Activated CD8-positive, alpha-beta T cell treated with anti-CD3 and anti-CD28 coated beads for 36 hours (primary cell): ENCODE measurements at regions not wholly inside any gene's neighbourhood (a gene's known extent, or its start where the extent isn't known, plus 50 kb on each side); places are given as distances from the start of the nearest gene placed in this dataset.

Experiments used
- ATAC-seq: fragments of 200-7000 bp; cut with Tn5 transposase; one replicate; pipeline ENCODE4 v1.10.0; 2021; ENCODE audit warnings: mild to moderate bottlenecking, moderate library complexity
- CTCF ChIA-PET: fragments of 350-600 bp; sonication (Branson Sonifier 250); formaldehyde crosslinking; loops from one replicate; lab custom pipeline; 2021; ENCODE audit warnings: antibody characterized with exemption; lab: Charles Lee
- POLR2A ChIA-PET: fragments of 350-600 bp; sonication (Branson Sonifier 250); formaldehyde crosslinking; loops from one replicate; lab custom pipeline; 2021; ENCODE audit warnings: antibody characterized with exemption; lab: Charles Lee
- DNase-seq: peaks from one replicate; pipeline ENCODE4 v3.0.0-alpha.2; 2020
- H3K27ac Mint-ChIP-seq: one replicate; pipeline ENCODE4 v1.8.0; 2021; ENCODE audit warnings: mild to moderate bottlenecking, mixed read lengths
- H3K27me3 Mint-ChIP-seq: one replicate; pipeline ENCODE4 v1.8.0; 2021; ENCODE audit warnings: mixed read lengths
- H3K36me3 Mint-ChIP-seq: one replicate; pipeline ENCODE4 v1.8.0; 2021; ENCODE audit warnings: low read depth, mixed read lengths
- H3K4me1 Mint-ChIP-seq: one replicate; pipeline ENCODE4 v1.8.0; 2021; ENCODE audit warnings: low read depth, mixed read lengths
- H3K4me3 Mint-ChIP-seq: one replicate; pipeline ENCODE4 v1.8.0; 2021; ENCODE audit warnings: mild to moderate bottlenecking, moderate library complexity, mixed read lengths
- H3K9me3 Mint-ChIP-seq: one replicate; pipeline ENCODE4 v1.8.0; 2021; ENCODE audit warnings: mixed read lengths
- intact Hi-C: fragments of 100-400 bp; cut with micrococcal nuclease; formaldehyde crosslinking; loops from one replicate; pipeline ENCODE4 v1.10.0; 2022
- TF ChIP-seq, protein P1 (sequence below): fragments of 200-600 bp; IDR thresholded peaks from one replicate; pipeline ENCODE4 v1.8.0; 2022; ENCODE audit warnings: antibody characterized with exemption, mild to moderate bottlenecking

DNA sequence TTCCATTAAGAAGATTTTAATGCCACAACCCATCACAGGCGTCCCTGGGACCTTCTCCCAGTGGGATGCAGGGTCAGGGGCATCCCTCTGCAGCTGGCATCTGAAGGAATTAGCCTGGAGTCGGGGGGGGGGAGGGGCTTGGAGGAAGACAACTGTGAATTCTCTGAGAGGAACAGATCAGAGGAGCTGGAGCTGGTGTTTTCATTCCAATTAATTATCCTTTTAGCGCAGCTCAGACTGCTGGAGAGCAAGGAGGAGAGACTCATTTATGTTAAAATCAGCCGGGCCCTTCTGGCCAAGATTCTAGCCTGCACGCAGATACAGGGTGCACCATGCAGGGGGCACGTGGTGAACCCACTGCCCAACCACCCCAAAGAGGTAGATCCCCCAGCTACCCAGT lies 116.2 kb downstream of the CHST1 start:
- POLR2A ChIA-PET = no interaction called here
- CTCF ChIA-PET = interaction anchor here (0.8 kb wide), 1 partner anchor 222 kb away, joined by 3 read pairs; no protein-coding TSS in a partner anchor
- TF ChIP-seq, protein P1, sequence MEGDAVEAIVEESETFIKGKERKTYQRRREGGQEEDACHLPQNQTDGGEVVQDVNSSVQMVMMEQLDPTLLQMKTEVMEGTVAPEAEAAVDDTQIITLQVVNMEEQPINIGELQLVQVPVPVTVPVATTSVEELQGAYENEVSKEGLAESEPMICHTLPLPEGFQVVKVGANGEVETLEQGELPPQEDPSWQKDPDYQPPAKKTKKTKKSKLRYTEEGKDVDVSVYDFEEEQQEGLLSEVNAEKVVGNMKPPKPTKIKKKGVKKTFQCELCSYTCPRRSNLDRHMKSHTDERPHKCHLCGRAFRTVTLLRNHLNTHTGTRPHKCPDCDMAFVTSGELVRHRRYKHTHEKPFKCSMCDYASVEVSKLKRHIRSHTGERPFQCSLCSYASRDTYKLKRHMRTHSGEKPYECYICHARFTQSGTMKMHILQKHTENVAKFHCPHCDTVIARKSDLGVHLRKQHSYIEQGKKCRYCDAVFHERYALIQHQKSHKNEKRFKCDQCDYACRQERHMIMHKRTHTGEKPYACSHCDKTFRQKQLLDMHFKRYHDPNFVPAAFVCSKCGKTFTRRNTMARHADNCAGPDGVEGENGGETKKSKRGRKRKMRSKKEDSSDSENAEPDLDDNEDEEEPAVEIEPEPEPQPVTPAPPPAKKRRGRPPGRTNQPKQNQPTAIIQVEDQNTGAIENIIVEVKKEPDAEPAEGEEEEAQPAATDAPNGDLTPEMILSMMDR = no peak
- H3K4me3 Mint-ChIP-seq = no peak overlapping the region
- no peaks in the 10 kb centered on the region for H3K4me1 Mint-ChIP-seq
- H3K9me3 Mint-ChIP-seq = no peaks in the 10 kb centered on the region
- H3K27me3 Mint-ChIP-seq = no peaks in the 10 kb centered on the region
- H3K27ac Mint-ChIP-seq = no peak overlapping the region
- DNase-seq = no peak
- ATAC-seq = no peak
- H3K36me3 Mint-ChIP-seq = no peaks in the 10 kb centered on the region
- intact Hi-C loops = no loop called here

DNA sequence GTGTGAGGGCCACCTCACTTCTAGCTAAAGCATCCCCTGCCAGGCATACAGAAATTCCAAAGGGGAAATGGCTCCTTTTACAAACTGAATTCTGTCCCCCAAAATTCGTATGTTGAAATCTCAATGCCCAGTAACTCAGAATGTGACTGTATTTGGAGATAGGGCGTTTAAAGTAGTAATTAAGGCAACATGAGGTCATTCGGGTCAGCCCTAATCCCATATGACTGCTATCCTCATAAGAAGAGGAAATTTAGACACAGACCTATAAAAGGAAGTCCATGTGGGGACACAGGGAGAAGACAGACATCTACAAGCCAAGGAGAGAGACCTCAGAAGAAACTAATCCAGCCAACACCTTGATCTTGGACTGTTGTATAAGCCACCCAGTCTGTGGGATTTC lies 119.1 kb downstream of the CHST1 start:
- peaks cover 2% of the 10 kb centered on the region for H3K27me3 Mint-ChIP-seq
- no peaks in the 10 kb centered on the region for H3K36me3 Mint-ChIP-seq
- no peak overlapping the region for H3K27ac Mint-ChIP-seq
- intact Hi-C loops = no loop called here
- no peaks in the 10 kb centered on the region for H3K9me3 Mint-ChIP-seq
- H3K4me3 Mint-ChIP-seq = no peak overlapping the region
- no peaks in the 10 kb centered on the region for H3K4me1 Mint-ChIP-seq
- ATAC-seq (no peak), DNase-seq (no peak)
- ChIA-PET CTCF (no interaction called here), POLR2A (no interaction called here)
- TF ChIP-seq, protein P1 = no peak

DNA sequence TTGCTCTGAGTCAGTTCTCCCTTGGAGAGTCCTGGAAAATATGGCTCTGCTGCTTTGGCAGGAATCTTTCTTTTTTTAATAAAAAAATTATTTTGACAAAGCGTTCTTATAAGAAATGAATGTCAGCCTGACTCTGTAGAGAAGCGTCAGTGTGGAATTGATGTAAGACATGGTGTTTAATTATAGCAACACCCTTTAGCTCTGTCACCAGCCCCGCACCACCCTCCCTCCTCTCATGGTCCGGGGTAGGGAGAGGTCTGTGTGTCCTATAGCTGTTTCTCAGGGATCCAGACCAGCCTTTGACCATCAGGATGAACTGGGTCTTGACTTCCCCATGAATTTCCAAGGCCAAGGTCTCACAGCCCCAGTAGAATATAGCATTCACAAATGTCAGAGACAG lies 120.6 kb downstream of the CHST1 start:
- POLR2A ChIA-PET = no interaction called here
- no peaks in the 10 kb centered on the region for H3K9me3 Mint-ChIP-seq
- no peak overlapping the region for H3K4me3 Mint-ChIP-seq
- TF ChIP-seq, protein P1 = no peak
- intact Hi-C loops = no loop called here
- DNase-seq = no peak
- no peaks in the 10 kb centered on the region for H3K36me3 Mint-ChIP-seq
- no peak overlapping the region for H3K27ac Mint-ChIP-seq
- CTCF ChIA-PET = interaction anchor here (1.2 kb wide), 1 partner anchor 227 kb away, joined by 4 read pairs; no protein-coding TSS in a partner anchor
- ATAC-seq = no peak
- no peaks in the 10 kb centered on the region for H3K4me1 Mint-ChIP-seq
- H3K27me3 Mint-ChIP-seq = peaks cover 2% of the 10 kb centered on the region

DNA sequence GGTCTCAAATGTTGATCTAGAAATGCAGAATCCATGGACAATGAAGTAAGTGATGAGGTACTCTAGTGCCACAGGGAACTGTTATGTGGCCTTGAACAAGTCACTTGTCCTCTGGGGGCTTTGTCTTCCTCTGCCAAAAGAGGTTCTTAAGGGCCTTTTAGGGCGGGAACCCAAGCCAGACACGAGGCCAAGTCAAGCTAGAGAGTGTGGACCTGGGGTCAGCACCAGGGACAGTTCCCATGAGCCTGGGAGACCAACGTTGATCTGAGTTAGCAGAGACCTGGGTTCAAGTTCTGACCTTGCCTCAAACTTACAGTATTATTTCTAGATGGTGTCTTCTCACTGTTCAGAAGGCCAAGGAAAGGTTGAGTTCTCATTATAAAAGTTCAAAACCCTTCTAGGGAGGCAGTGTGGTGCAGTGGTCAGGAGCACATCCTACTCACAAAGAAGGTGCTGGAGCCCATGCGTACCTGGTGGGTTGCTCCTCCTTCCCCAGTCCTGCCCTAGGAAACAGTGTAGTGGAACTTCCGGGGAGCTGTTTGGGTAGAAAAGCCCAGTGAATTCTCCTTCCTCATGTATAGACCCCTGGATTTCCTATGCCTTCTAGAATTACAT lies 121.5 kb downstream of the CHST1 start:
- intact Hi-C loops = no loop called here
- DNase-seq (peak; percentile 32), ATAC-seq (no peak)

DNA sequence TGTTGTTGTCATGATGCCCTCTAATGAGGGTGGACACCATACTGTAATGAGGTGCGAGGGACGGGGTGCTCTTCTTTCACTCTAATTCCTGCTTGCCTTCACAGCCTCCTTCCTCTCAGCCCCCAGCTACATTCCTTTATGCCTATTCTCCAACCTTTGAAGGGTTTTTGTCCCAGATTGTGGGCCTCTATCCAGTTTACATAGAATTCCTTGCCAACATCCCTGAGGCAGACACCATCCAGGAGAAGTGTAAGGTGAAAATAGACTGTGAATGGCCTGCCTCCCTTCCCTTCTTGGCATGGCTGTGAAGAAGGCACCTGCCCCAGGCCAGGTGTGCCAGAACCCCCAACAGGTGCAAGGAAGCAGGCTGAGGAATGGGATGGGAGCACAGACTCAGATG lies 122.3 kb downstream of the CHST1 start:
- Mint-ChIP-seq H3K4me1 (no peaks in the 10 kb centered on the region), H3K27me3 (peaks cover 2% of the 10 kb centered on the region), H3K4me3 (no peak overlapping the region), H3K36me3 (no peaks in the 10 kb centered on the region), H3K9me3 (no peaks in the 10 kb centered on the region), H3K27ac (no peak overlapping the region)
- intact Hi-C loops = no loop called here
- TF ChIP-seq, protein P1 = no peak
- DNase-seq = no peak
- POLR2A ChIA-PET = no interaction called here
- ATAC-seq = no peak
- CTCF ChIA-PET = no interaction called here

More for the DNA sequence above, 121.5 kb downstream of the CHST1 start:
- Mint-ChIP-seq H3K4me3 (no peak overlapping the region), H3K36me3 (no peaks in the 10 kb centered on the region), H3K9me3 (no peaks in the 10 kb centered on the region), H3K27me3 (peaks cover 2% of the 10 kb centered on the region), H3K27ac (no peak overlapping the region), H3K4me1 (no peaks in the 10 kb centered on the region)
- TF ChIP-seq, protein P1 = no peak
- POLR2A ChIA-PET = no interaction called here
- CTCF ChIA-PET = no interaction called here
